GM12865 (cell line): ENCODE measurements at regions not wholly inside any gene's neighbourhood (a gene's known extent, or its start where the extent isn't known, plus 50 kb on each side); places are given as distances from the start of the nearest gene placed in this dataset.

Experiments used
- DNase-seq: peaks from one replicate; pipeline ENCODE4 v3.0.0; 2010; ENCODE audit warnings: low read depth
- H3K4me3 ChIP-seq: 2 replicates; pipeline ENCODE4 v1.5.1; 2011; ENCODE audit warnings: mild to moderate bottlenecking, low read depth, low read length, control low read depth
- CTCF ChIP-seq: IDR thresholded peaks from 2 replicates; pipeline ENCODE4 v1.5.1; 2011; ENCODE audit warnings: low read length, control low read depth, low read depth, inconsistent platforms; ENCODE audit not compliant: insufficient read depth; ENCODE audit errors: missing control alignments

- H3K4me3 ChIP-seq: no peak overlapping the region
- DNase-seq: no peak
- TF ChIP-seq CTCF: no peak
These were observed 156.3 kb upstream of the RAI2 start for GRCh38 chrX:18017411-18017810.

GRCh38 chrX:18016941-18017340, 155.8 kb upstream of the RAI2 start:
- TF ChIP-seq CTCF: no peak
- DNase-seq: no peak
- H3K4me3 ChIP-seq: no peak overlapping the region

GRCh38 chrX:18010253-18010652, 149.2 kb upstream of the RAI2 start:
- no peak for TF ChIP-seq CTCF
- H3K4me3 ChIP-seq: no peak overlapping the region
- no peak for DNase-seq

GRCh38 chrX:18003876-18004275, 142.8 kb upstream of the RAI2 start:
- no peak for TF ChIP-seq CTCF
- no peak overlapping the region for H3K4me3 ChIP-seq
- no peak for DNase-seq

- no peak for TF ChIP-seq CTCF
- no peak overlapping the region for H3K4me3 ChIP-seq
- DNase-seq: no peak
These were observed 141.7 kb upstream of the RAI2 start for GRCh38 chrX:18002791-18003190.

GRCh38 chrX:17994429-17994828, 133.3 kb upstream of the RAI2 start:
- no peak for TF ChIP-seq CTCF
- no peak for DNase-seq
- no peak overlapping the region for H3K4me3 ChIP-seq

- no peak overlapping the region for H3K4me3 ChIP-seq
- no peak for TF ChIP-seq CTCF
- DNase-seq: no peak
These were observed 132.0 kb upstream of the RAI2 start for GRCh38 chrX:17993062-17993461.
